Activated CD8-positive, alpha-beta T cell treated with anti-CD3 and anti-CD28 coated beads for 36 hours (primary cell): ENCODE measurements at regions not wholly inside any gene's neighbourhood (a gene's known extent, or its start where the extent isn't known, plus 50 kb on each side); places are given as distances from the start of the nearest gene placed in this dataset.

Experiments used
- ATAC-seq: fragments of 200-7000 bp; cut with Tn5 transposase; one replicate; pipeline ENCODE4 v1.10.0; 2021; ENCODE audit warnings: mild to moderate bottlenecking, moderate library complexity
- CTCF ChIA-PET: fragments of 350-600 bp; sonication (Branson Sonifier 250); formaldehyde crosslinking; loops from one replicate; lab custom pipeline; 2021; ENCODE audit warnings: antibody characterized with exemption; lab: Charles Lee
- POLR2A ChIA-PET: fragments of 350-600 bp; sonication (Branson Sonifier 250); formaldehyde crosslinking; loops from one replicate; lab custom pipeline; 2021; ENCODE audit warnings: antibody characterized with exemption; lab: Charles Lee
- DNase-seq: peaks from one replicate; pipeline ENCODE4 v3.0.0-alpha.2; 2020
- H3K27ac Mint-ChIP-seq: one replicate; pipeline ENCODE4 v1.8.0; 2021; ENCODE audit warnings: mild to moderate bottlenecking, mixed read lengths
- H3K27me3 Mint-ChIP-seq: one replicate; pipeline ENCODE4 v1.8.0; 2021; ENCODE audit warnings: mixed read lengths
- H3K36me3 Mint-ChIP-seq: one replicate; pipeline ENCODE4 v1.8.0; 2021; ENCODE audit warnings: low read depth, mixed read lengths
- H3K4me1 Mint-ChIP-seq: one replicate; pipeline ENCODE4 v1.8.0; 2021; ENCODE audit warnings: low read depth, mixed read lengths
- H3K4me3 Mint-ChIP-seq: one replicate; pipeline ENCODE4 v1.8.0; 2021; ENCODE audit warnings: mild to moderate bottlenecking, moderate library complexity, mixed read lengths
- H3K9me3 Mint-ChIP-seq: one replicate; pipeline ENCODE4 v1.8.0; 2021; ENCODE audit warnings: mixed read lengths
- intact Hi-C: fragments of 100-400 bp; cut with micrococcal nuclease; formaldehyde crosslinking; loops from one replicate; pipeline ENCODE4 v1.10.0; 2022
- TF ChIP-seq, protein P1 (sequence below): fragments of 200-600 bp; IDR thresholded peaks from one replicate; pipeline ENCODE4 v1.8.0; 2022; ENCODE audit warnings: antibody characterized with exemption, mild to moderate bottlenecking

DNA sequence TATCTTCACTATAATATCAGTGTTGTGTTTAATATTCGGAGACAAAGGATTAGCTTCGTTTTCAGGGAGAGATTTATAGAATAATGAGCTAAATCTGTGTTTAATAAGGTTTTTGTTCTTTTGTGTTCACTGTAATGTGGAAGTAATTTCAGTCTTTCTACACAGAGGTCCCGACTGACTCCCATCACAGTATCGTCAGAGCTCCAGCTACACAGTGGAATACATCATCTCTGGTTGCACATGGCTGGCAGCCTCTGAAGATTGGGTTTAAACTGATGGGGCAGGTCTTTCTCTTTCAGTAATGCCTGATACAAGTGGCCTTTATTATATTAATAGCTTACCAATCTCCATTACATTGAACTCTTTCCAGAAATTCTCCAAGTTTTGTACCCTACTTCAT, 736.7 kb upstream of the RIOK2 start:
- Mint-ChIP-seq H3K27me3 (no peaks in the 10 kb centered on the region), H3K9me3 (no peaks in the 10 kb centered on the region), H3K36me3 (no peaks in the 10 kb centered on the region), H3K4me3 (no peak overlapping the region), H3K4me1 (no peaks in the 10 kb centered on the region), H3K27ac (no peak overlapping the region)
- ATAC-seq (no peak), DNase-seq (no peak)
- TF ChIP-seq, protein P1, sequence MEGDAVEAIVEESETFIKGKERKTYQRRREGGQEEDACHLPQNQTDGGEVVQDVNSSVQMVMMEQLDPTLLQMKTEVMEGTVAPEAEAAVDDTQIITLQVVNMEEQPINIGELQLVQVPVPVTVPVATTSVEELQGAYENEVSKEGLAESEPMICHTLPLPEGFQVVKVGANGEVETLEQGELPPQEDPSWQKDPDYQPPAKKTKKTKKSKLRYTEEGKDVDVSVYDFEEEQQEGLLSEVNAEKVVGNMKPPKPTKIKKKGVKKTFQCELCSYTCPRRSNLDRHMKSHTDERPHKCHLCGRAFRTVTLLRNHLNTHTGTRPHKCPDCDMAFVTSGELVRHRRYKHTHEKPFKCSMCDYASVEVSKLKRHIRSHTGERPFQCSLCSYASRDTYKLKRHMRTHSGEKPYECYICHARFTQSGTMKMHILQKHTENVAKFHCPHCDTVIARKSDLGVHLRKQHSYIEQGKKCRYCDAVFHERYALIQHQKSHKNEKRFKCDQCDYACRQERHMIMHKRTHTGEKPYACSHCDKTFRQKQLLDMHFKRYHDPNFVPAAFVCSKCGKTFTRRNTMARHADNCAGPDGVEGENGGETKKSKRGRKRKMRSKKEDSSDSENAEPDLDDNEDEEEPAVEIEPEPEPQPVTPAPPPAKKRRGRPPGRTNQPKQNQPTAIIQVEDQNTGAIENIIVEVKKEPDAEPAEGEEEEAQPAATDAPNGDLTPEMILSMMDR = no peak
- ChIA-PET POLR2A (no interaction called here), CTCF (no interaction called here)
- intact Hi-C loops = no loop called here

DNA sequence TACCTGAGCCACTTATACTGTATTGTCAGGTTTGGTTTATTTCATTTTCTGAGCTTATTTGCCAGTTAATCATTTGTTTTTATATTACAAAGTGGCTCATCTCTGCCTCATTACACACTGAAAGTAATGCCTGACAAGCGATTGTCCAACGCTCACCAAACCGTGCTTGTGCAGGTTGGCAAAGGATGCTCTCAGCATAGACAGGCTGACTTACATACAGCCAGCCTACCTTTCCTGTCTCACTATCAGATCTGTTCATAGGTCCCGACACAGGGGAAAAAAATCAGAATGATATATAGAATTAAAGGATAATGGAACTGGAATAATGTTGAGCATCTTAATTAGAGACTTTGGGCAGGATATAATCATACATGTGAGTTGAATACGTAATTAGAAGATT, 739.7 kb upstream of the RIOK2 start:
- no peak overlapping the region for H3K4me3 Mint-ChIP-seq
- TF ChIP-seq, protein P1 = no peak
- intact Hi-C loops = no loop called here
- ChIA-PET POLR2A (no interaction called here), CTCF (no interaction called here)
- DNase-seq = no peak
- H3K9me3 Mint-ChIP-seq = no peaks in the 10 kb centered on the region
- H3K4me1 Mint-ChIP-seq = no peaks in the 10 kb centered on the region
- no peak overlapping the region for H3K27ac Mint-ChIP-seq
- ATAC-seq = no peak
- H3K27me3 Mint-ChIP-seq = no peaks in the 10 kb centered on the region
- H3K36me3 Mint-ChIP-seq = no peaks in the 10 kb centered on the region

DNA sequence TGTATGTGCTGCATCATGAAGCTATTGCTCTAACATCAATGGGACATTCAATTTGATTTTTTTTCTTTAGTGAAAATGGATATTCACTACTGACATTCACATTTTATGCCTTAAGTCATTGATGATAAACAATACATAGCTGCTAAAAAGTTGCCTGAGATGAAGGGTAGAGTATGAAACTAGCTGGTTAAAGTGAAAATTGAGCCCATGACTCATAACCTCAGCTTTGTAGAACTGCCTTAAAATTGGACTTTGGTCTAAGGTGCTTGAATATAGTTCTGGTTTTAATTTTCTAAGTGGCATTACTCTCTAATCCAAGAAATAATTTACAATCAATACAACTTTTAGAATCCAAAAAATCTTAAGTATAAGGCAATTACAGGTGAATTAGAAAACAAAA, 740.4 kb upstream of the RIOK2 start:
- Mint-ChIP-seq H3K27ac (no peak overlapping the region), H3K27me3 (no peaks in the 10 kb centered on the region), H3K36me3 (no peaks in the 10 kb centered on the region), H3K4me1 (no peaks in the 10 kb centered on the region), H3K9me3 (no peaks in the 10 kb centered on the region), H3K4me3 (no peak overlapping the region)
- POLR2A ChIA-PET = no interaction called here
- CTCF ChIA-PET = no interaction called here
- intact Hi-C loops = no loop called here
- TF ChIP-seq, protein P1 = no peak
- no peak for DNase-seq
- ATAC-seq = no peak

DNA sequence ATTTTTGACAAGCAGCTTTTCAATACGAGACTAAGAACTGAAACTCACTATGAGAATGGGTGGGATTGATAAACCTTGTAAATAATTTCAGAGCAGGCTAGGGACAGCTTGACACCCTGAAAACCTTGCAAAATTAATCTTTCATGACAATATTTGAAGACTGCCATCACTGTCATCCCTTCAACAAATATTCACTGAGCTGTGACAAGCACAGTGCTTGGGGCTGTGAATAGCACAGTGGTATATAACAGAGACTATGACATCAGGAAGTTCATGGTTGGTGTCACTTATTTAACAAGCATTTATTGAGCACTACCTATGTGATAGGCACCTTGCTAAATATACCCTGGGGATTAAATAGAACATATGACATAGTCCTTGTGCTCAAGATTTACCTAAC, 741.0 kb upstream of the RIOK2 start:
- Mint-ChIP-seq H3K9me3 (no peaks in the 10 kb centered on the region), H3K27me3 (no peaks in the 10 kb centered on the region), H3K27ac (no peak overlapping the region), H3K4me1 (no peaks in the 10 kb centered on the region), H3K4me3 (no peak overlapping the region), H3K36me3 (no peaks in the 10 kb centered on the region)
- TF ChIP-seq, protein P1 = no peak
- intact Hi-C loops = no loop called here
- ChIA-PET POLR2A (no interaction called here), CTCF (no interaction called here)
- ATAC-seq = no peak
- DNase-seq = no peak

DNA sequence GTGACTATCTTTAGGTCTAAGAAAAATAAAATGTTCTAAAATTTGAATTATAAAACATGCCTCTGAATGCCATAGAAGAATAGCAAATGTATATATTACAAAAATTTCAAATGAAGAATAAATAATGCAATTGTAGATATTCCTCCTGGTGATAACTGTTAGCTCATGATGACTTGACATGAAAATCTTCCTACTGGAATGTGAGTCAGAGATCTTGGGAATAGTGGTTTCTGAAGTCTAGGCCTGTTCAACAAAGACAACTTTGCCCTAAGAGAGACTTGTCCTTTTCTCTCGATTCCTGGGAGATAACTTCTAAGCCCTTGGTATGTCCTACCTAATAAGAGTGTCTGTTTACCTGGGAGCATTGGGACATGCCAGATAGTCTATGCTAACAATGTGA, 746.3 kb upstream of the RIOK2 start:
- Mint-ChIP-seq H3K4me3 (no peak overlapping the region), H3K36me3 (no peaks in the 10 kb centered on the region), H3K4me1 (no peaks in the 10 kb centered on the region), H3K27me3 (no peaks in the 10 kb centered on the region), H3K9me3 (peaks cover 3% of the 10 kb centered on the region), H3K27ac (no peak overlapping the region)
- TF ChIP-seq, protein P1 = no peak
- intact Hi-C loops = no loop called here
- ChIA-PET CTCF (no interaction called here), POLR2A (no interaction called here)
- no peak for DNase-seq
- no peak for ATAC-seq
